ENCODE measurements at regions not wholly inside any gene's neighbourhood (a gene's known extent, or its start where the extent isn't known, plus 50 kb on each side); places are given as distances from the start of the nearest gene placed in this dataset.
A peak's percentile ranks its signal among the peaks of the same experiment; 100 is the strongest.

GRCh38 chr2:8394569-8395359 is 287.1 kb upstream of the ID2 start:
- H3K4me1 Mint-ChIP-seq (ENCODE audit: low read depth) = peaks cover 20% of the 10 kb centered on the region
- H3K9me3 Mint-ChIP-seq = no peaks in the 10 kb centered on the region
- H3K36me3 Mint-ChIP-seq (ENCODE audit: low read depth) = no peaks in the 10 kb centered on the region
- H3K4me3 Mint-ChIP-seq = no peak overlapping the region
- H3K27ac Mint-ChIP-seq = no peak overlapping the region
- H3K27me3 Mint-ChIP-seq = peaks cover 5% of the 10 kb centered on the region
- intact Hi-C loops (cut with micrococcal nuclease) = no loop called here

DNA sequence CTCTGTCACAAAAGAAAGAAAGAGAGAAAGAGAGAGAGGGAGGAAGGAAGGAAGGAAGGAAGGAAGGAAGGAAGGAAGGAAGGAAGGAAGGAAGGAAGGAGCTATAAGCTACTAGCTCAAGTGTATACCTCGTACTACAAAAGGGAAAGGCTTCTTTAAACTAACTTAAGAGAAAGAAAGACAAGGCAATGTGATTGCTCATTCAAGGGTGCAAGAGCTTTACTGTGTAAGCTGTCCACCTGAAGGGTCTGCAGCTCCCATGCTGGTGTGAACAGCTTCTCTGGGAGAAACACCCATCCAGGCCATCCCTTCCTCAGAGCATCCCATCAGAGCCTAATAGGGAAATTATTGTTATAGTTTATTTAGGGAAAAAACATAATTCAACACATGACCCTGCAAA is 286.1 kb upstream of the ID2 start:
- Mint-ChIP-seq H3K9me3 (no peaks in the 10 kb centered on the region), H3K27ac (no peak overlapping the region), H3K27me3 (peaks cover 7% of the 10 kb centered on the region), H3K4me1 (ENCODE audit: low read depth) (peaks cover 16% of the 10 kb centered on the region), H3K36me3 (ENCODE audit: low read depth) (no peaks in the 10 kb centered on the region), H3K4me3 (no peak overlapping the region)
- intact Hi-C loops (cut with micrococcal nuclease) = no loop called here

DNA sequence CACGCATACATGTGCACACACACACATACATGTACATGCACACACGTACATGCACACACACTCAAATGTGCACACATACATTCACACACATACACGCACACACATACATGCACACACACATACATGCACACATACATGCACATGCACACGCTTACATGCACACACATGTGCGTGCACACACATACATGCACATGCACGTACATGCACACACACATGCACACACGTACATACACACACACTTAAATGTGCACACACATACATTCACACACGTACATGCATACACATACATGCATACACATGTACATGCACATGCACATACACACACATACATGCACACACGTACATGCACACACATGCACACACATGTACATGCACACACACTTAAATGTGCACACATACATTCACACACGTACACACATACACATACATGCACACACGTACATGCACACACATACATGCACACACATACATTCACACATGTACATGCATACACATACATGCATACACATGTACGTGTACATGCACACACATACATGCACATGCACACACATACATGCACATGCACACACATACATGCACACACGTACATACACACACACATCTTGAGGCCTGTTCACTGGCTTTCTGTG is 283.7 kb upstream of the ID2 start:
- Mint-ChIP-seq H3K36me3 (ENCODE audit: low read depth) (no peaks in the 10 kb centered on the region), H3K27me3 (peaks cover 5% of the 10 kb centered on the region), H3K4me3 (no peak overlapping the region), H3K27ac (no peak overlapping the region), H3K9me3 (no peaks in the 10 kb centered on the region), H3K4me1 (ENCODE audit: low read depth) (peaks cover 16% of the 10 kb centered on the region)
- intact Hi-C loops (cut with micrococcal nuclease) = no loop called here

DNA sequence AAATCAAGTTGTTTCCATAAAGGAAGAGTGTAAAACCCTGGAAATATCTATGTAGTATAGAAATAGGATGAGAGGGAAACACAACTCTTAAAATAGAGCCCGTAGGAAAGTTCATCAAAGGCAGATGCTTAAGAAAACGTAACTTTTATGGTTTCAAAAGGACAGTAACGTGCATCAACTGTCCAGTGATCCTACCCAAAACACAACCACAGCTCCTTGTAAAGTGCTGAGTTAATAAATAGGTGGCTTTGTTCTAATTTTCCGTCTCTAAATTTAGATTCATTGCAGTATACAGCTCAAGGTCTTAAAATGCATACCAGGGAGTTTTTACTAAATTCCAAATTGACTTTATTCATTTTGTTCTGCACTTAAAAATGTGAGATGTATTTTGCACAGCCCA is 282.1 kb upstream of the ID2 start:
- Mint-ChIP-seq H3K9me3 (no peaks in the 10 kb centered on the region), H3K27ac (no peak overlapping the region), H3K36me3 (ENCODE audit: low read depth) (no peaks in the 10 kb centered on the region), H3K4me3 (no peak overlapping the region), H3K4me1 (ENCODE audit: low read depth) (peaks cover 9% of the 10 kb centered on the region), H3K27me3 (peaks cover 11% of the 10 kb centered on the region)
- intact Hi-C loops (cut with micrococcal nuclease) = no loop called here

DNA sequence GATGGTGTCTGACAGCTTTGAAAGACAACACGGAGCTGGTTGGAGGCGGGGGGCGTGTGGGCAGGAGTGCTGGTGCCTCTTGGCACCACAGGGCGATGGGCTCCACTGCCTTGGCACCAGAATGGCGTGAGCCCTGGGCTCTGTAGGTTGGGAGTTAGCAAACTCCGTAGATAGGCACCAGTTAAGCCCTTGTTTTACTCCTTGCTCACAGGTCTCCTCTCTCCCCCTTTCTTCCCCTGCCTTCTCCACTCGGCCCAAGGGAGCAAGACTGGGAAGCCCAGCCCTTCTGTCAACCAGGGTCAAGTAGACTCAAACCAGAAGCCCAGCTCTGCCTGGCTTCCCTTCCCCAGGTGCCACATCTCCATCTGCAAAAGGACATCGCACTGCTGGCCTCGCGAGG is 281.7 kb upstream of the ID2 start:
- H3K36me3 Mint-ChIP-seq (ENCODE audit: low read depth) = no peaks in the 10 kb centered on the region
- intact Hi-C loops (cut with micrococcal nuclease) = no loop called here
- H3K4me3 Mint-ChIP-seq = no peak overlapping the region
- H3K4me1 Mint-ChIP-seq (ENCODE audit: low read depth) = peaks cover 6% of the 10 kb centered on the region
- H3K27ac Mint-ChIP-seq = no peak overlapping the region
- H3K9me3 Mint-ChIP-seq = no peaks in the 10 kb centered on the region
- H3K27me3 Mint-ChIP-seq = peaks cover 9% of the 10 kb centered on the region

GRCh38 chr2:8402222-8402621 is 279.6 kb upstream of the ID2 start:
- no peaks in the 10 kb centered on the region for H3K9me3 Mint-ChIP-seq
- intact Hi-C loops (cut with micrococcal nuclease) = no loop called here
- no peak overlapping the region for H3K27ac Mint-ChIP-seq
- no peak overlapping the region for H3K4me3 Mint-ChIP-seq
- H3K27me3 Mint-ChIP-seq = peaks cover 8% of the 10 kb centered on the region
- H3K36me3 Mint-ChIP-seq (ENCODE audit: low read depth) = no peaks in the 10 kb centered on the region
- H3K4me1 Mint-ChIP-seq (ENCODE audit: low read depth) = no peaks in the 10 kb centered on the region

DNA sequence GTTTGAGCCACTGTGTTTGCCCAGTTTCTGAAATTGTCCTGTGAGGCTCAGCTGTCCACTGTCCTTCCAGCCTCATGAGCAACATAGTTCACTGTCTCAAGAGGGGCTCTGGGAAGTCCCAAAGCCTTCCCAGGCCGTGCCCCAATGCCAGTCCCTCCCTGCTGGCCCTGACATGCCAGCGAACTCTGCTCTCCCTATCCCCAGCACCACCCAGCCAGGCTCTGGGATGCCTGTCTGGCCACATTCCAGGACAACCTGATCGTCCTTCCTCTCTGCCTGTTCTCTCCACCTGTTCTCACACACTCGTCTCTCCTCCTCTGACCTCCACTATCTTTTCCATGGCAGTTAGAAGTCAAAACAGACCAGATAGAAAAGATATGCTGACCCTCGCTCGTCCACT is 278.0 kb upstream of the ID2 start:
- no peaks in the 10 kb centered on the region for H3K36me3 Mint-ChIP-seq (ENCODE audit: low read depth)
- H3K27me3 Mint-ChIP-seq = peaks cover 8% of the 10 kb centered on the region
- intact Hi-C loops (cut with micrococcal nuclease) = no loop called here
- H3K27ac Mint-ChIP-seq = no peak overlapping the region
- no peak overlapping the region for H3K4me3 Mint-ChIP-seq
- H3K9me3 Mint-ChIP-seq = no peaks in the 10 kb centered on the region
- peaks cover 5% of the 10 kb centered on the region for H3K4me1 Mint-ChIP-seq (ENCODE audit: low read depth)

DNA sequence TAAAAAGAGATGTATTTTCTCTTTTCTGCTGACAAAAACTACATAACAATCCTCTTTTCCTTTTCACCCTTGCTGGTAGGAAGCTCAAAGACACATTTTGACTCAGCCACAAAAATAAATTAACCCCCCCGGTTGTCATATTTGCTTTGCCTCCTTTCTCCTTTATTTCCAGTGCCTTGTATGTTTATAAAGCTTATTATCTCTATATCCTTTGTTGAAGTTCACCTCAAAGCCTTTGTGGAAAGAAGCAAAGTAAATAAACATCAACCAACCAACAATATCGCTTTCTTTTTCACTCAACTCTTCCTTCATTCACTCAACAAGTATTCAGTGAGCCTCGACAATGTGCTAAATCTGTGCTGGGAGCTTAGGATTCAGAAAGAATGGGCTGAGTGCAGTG is 276.5 kb upstream of the ID2 start:
- intact Hi-C loops (cut with micrococcal nuclease) = no loop called here
- Mint-ChIP-seq H3K27ac (no peak overlapping the region), H3K4me1 (ENCODE audit: low read depth) (peaks cover 19% of the 10 kb centered on the region), H3K36me3 (ENCODE audit: low read depth) (no peaks in the 10 kb centered on the region), H3K27me3 (peaks cover 8% of the 10 kb centered on the region), H3K4me3 (no peak overlapping the region), H3K9me3 (no peaks in the 10 kb centered on the region)

GRCh38 chr2:8406271-8406670 is 275.6 kb upstream of the ID2 start:
- intact Hi-C loops (cut with micrococcal nuclease) = no loop called here
- no peak overlapping the region for H3K27ac Mint-ChIP-seq
- H3K4me3 Mint-ChIP-seq = no peak overlapping the region
- H3K9me3 Mint-ChIP-seq = no peaks in the 10 kb centered on the region
- H3K36me3 Mint-ChIP-seq (ENCODE audit: low read depth) = no peaks in the 10 kb centered on the region
- H3K27me3 Mint-ChIP-seq = peaks cover 7% of the 10 kb centered on the region
- peaks cover 25% of the 10 kb centered on the region for H3K4me1 Mint-ChIP-seq (ENCODE audit: low read depth)

DNA sequence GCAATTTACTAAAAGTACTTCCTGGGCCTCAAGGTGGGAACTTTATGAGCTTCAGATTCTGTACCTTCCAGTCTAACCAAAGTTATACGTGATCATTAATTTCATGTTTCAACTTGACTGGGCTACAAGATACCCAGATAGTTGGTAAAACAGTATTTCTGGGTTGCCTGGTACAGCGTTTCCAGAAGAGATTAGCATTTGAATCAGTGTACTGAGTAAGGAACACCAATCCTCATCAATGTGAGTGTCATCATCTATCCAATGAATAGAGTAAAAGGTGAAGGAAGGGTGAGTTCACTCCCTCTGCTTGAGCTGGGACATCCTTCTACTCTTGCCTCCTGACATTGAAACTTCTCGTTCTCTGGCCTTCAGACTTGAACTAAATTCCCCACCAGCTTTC is 274.5 kb upstream of the ID2 start:
- intact Hi-C loops (cut with micrococcal nuclease) = no loop called here
- H3K4me1 Mint-ChIP-seq (ENCODE audit: low read depth) = peaks cover 36% of the 10 kb centered on the region

GRCh38 chr2:8408560-8409460 is 273.0 kb upstream of the ID2 start:
- Mint-ChIP-seq H3K4me1 (ENCODE audit: low read depth) (peaks cover 48% of the 10 kb centered on the region), H3K36me3 (ENCODE audit: low read depth) (no peaks in the 10 kb centered on the region), H3K9me3 (no peaks in the 10 kb centered on the region), H3K27ac (peak overlapping the region; percentile 69), H3K27me3 (peaks cover 4% of the 10 kb centered on the region), H3K4me3 (no peak overlapping the region)
- intact Hi-C loops (cut with micrococcal nuclease) = no loop called here

More for the DNA sequence above, 274.5 kb upstream of the ID2 start:
- Mint-ChIP-seq H3K4me3 (no peak overlapping the region), H3K27ac (no peak overlapping the region), H3K9me3 (no peaks in the 10 kb centered on the region), H3K36me3 (ENCODE audit: low read depth) (no peaks in the 10 kb centered on the region), H3K27me3 (peaks cover 7% of the 10 kb centered on the region)

GRCh38 chr2:8409461-8410260 is 272.2 kb upstream of the ID2 start:
- H3K4me3 Mint-ChIP-seq = no peak overlapping the region
- H3K4me1 Mint-ChIP-seq (ENCODE audit: low read depth) = peaks cover 50% of the 10 kb centered on the region
- no peaks in the 10 kb centered on the region for H3K36me3 Mint-ChIP-seq (ENCODE audit: low read depth)
- peak overlapping the region; percentile 69 for H3K27ac Mint-ChIP-seq
- intact Hi-C loops (cut with micrococcal nuclease) = no loop called here
- H3K9me3 Mint-ChIP-seq = no peaks in the 10 kb centered on the region
- H3K27me3 Mint-ChIP-seq = no peaks in the 10 kb centered on the region

- Mint-ChIP-seq H3K27ac (peak overlapping the region; percentile 59), H3K9me3 (no peaks in the 10 kb centered on the region), H3K27me3 (no peaks in the 10 kb centered on the region), H3K4me1 (ENCODE audit: low read depth) (peaks cover 72% of the 10 kb centered on the region), H3K4me3 (no peak overlapping the region), H3K36me3 (ENCODE audit: low read depth) (no peaks in the 10 kb centered on the region)
- intact Hi-C loops (cut with micrococcal nuclease) = no loop called here
Observed at GRCh38 chr2:8412082-8412481, 269.8 kb upstream of the ID2 start.

Measured in dendritic cell treated with granulocyte-macrophage colony-stimulating factor and Interleukin-4, amounts not matched to agents 40 ng/mL and 50 ng/mL, for 4 days (primary cell).